Epithelial cell of esophagus (primary cell): ENCODE measurements at regions not wholly inside any gene's neighbourhood (a gene's known extent, or its start where the extent isn't known, plus 50 kb on each side); places are given as distances from the start of the nearest gene placed in this dataset.
A peak's percentile ranks its signal among the peaks of the same experiment; 100 is the strongest.

Experiments
- DNase-seq: peaks from one replicate; pipeline ENCODE4 v3.0.0; 2010; ENCODE audit warnings: low read depth
- H3K4me3 ChIP-seq: 2 replicates; pipeline ENCODE4 v1.5.1; 2011; ENCODE audit warnings: mild to moderate bottlenecking, low read length, control low read depth
- TF ChIP-seq, protein P1 (sequence below): IDR thresholded peaks from 2 replicates; pipeline ENCODE4 v1.5.1; 2011; ENCODE audit warnings: low read depth, mild to moderate bottlenecking, low read length, control low read depth, inconsistent platforms; ENCODE audit not compliant: insufficient read depth; ENCODE audit errors: missing control alignments

DNA sequence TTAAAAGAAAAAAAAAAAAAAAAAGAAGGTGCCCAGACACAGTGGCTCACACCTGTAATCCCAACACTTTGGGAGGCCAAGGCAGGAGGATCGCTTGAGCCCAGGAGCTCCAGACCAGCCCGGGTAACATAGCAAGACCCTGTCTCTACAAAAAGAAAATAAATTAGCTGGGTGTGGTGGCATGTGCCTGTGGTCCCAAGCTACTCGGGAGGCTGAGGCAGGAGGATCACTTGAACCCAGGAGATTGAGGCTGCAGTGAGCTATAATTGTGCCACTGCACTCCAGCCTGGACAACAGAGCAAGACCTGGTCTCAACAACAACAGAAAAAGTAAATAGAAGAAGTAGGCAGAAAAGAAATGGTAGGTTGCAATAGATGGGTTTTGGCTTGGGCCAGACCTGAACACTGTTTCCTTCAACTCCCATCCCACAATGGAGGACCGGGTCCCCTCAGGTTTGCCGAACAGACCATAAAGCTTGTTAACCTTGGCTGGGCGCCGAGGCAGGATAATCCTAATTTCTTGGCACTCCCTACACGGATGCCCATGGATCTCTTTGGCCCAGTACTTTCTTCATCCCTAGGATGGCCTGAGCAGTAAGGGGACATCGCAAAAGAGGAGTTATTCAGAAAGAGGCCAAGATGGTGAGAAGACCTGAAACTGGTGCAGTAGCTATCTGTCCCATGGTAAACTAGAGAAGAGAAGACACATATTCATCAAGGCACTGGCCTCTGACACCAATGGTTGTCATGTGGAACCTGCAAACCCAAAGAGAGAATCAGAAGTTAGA lies 165.5 kb upstream of the CCND2 start:
- no peak overlapping the region for H3K4me3 ChIP-seq
- DNase-seq = no peak
- TF ChIP-seq, protein P1, sequence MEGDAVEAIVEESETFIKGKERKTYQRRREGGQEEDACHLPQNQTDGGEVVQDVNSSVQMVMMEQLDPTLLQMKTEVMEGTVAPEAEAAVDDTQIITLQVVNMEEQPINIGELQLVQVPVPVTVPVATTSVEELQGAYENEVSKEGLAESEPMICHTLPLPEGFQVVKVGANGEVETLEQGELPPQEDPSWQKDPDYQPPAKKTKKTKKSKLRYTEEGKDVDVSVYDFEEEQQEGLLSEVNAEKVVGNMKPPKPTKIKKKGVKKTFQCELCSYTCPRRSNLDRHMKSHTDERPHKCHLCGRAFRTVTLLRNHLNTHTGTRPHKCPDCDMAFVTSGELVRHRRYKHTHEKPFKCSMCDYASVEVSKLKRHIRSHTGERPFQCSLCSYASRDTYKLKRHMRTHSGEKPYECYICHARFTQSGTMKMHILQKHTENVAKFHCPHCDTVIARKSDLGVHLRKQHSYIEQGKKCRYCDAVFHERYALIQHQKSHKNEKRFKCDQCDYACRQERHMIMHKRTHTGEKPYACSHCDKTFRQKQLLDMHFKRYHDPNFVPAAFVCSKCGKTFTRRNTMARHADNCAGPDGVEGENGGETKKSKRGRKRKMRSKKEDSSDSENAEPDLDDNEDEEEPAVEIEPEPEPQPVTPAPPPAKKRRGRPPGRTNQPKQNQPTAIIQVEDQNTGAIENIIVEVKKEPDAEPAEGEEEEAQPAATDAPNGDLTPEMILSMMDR = no peak

DNA sequence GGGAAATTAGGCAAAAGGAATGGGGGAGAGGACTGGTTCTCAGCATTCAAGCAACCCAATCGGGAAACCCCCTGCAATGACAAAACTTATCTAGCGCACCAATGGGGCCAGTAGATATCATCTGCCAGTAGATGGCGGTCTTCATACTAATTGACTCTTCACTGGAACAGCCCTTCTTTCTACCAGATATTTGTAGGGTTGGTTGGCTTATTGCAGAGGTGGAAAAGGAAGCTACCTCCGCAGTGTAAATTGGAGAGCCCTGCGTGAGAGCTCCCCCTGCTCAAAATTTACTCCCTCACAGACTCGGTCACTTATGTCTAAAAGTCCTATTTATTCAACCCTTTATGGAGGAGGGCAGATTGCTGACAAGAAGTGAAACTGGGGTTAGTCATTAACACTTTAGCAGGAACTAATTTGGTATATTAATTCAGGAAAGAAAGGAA lies 166.1 kb upstream of the CCND2 start:
- H3K4me3 ChIP-seq = no peak overlapping the region
- TF ChIP-seq, protein P1 = peak; percentile 68
- DNase-seq = peak; percentile 84

DNA sequence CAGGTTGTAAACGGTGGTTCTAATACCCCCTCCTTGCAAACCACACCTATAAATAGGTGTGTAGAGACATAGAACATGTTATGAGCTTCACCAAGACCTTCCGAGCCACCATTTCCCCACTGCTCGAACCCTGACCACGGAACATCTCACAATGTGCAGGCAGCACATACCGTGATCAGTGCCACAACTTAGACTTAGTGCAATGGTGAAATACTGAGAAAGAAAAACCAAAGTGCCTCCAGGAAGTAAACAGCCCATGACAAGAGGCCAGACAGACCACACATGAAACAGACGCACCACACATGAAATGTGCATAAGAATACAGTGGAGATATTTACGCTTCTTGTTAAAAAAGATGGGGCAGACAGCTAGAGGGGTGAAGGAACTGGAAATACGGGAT lies 166.9 kb upstream of the CCND2 start:
- DNase-seq = no peak

GRCh38 chr12:4104722-4105244 lies 168.8 kb upstream of the CCND2 start:
- TF ChIP-seq, protein P1 = no peak
- no peak overlapping the region for H3K4me3 ChIP-seq
- DNase-seq = no peak

More for the DNA sequence above, 166.9 kb upstream of the CCND2 start:
- no peak overlapping the region for H3K4me3 ChIP-seq
- TF ChIP-seq, protein P1 = no peak

DNA sequence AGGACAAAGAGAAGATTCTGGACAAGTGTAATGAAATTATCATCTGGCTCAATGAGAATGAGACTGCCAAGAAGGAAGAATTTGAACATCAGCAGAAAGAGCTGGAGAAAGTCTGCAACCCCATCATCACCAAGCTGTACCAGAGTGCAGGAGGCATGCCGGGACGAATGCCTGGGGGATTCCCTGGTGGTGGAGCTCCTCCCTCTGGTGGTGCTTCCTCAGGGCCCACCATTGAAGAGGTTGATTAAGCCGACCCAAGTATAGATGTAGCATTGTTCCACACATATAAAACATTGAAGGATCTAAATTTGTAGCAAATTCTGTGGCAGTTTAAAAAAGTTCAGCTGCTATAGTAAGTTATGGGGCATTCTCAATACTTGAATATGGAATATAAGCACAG lies 174.3 kb upstream of the CCND2 start:
- no peak for DNase-seq
- TF ChIP-seq, protein P1 = no peak
- H3K4me3 ChIP-seq = no peak overlapping the region

DNA sequence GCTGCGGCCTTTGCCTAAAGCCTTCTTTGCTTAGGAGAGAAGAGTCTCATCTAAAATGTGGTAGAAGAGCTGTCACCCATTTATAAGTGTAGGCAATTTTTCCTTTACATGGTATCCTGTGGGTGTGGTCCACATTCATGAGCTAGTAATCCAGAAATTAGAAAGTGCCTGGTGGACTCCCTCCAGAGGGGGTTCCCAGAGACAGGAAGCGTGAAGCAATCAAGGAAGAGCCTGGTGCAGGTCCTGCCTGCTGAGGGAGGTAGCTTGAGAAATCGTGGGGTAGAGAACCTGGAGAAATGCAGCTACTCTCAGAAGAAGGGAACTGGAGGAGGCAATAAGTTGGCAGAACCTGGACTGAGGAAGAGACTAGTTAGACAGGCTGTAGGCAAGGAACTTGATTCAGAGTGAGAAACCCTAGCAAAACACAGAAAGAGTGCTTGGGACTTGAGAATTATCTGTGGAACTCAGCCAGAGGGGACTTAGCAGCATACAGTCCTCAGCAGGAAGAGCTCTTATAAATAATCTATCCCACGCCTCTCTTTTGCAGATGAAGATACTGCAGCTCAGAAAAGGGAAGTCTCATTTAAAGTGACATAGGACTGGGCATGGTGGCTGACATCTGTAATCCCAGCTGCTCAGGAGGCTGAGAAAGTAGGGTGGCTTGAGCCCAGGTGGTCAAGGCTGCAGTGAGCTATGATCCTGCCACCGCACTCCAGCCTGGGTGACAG lies 182.4 kb upstream of the CCND2 start:
- TF ChIP-seq, protein P1 = no peak
- no peak overlapping the region for H3K4me3 ChIP-seq
- DNase-seq = no peak
